ENCODE measurements at regions not wholly inside any gene's neighbourhood (a gene's known extent, or its start where the extent isn't known, plus 50 kb on each side); places are given as distances from the start of the nearest gene placed in this dataset.

DNA sequence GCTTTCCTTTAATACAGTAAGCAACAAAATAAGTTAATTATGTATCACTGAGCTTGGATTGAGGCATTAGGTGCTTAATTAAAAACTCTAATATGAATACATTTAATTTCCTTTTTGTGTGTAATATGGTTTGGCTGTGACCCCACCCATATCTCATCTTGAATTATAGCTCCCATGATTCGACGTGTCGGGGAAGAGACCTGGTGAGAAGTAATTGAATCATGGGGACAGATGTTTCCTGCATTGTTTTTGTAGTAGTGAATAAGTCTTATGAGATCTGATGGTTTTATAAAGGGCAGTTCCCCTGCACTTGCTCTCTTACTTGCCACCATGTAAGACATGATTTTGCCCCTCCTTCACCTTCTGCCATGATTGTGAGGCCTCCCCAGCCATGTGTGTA, 325.4 kb upstream of the CDH7 start:
- no peaks in the 10 kb centered on the region for H3K9me3 ChIP-seq (ENCODE audit: control insufficient read depth, insufficient read depth, low read depth, low read length)
- no peak overlapping the region for H3K4me3 ChIP-seq (replicated peaks in 1 of 4; ENCODE audit: control extremely low read depth in 1 of 4, insufficient read depth in 1 of 4, low read depth in 3 of 4, low read length in 4 of 4)
- no peak for DNase-seq (ENCODE audit: low read depth in 2 of 2)
- no peak overlapping the region for H3K27ac ChIP-seq (ENCODE audit: insufficient read depth, low read length)
- no peak for TF ChIP-seq EZH2 (IDR thresholded peaks at IDR 0.05; ENCODE audit: low read length, missing control alignments)
- TF ChIP-seq, protein P1, sequence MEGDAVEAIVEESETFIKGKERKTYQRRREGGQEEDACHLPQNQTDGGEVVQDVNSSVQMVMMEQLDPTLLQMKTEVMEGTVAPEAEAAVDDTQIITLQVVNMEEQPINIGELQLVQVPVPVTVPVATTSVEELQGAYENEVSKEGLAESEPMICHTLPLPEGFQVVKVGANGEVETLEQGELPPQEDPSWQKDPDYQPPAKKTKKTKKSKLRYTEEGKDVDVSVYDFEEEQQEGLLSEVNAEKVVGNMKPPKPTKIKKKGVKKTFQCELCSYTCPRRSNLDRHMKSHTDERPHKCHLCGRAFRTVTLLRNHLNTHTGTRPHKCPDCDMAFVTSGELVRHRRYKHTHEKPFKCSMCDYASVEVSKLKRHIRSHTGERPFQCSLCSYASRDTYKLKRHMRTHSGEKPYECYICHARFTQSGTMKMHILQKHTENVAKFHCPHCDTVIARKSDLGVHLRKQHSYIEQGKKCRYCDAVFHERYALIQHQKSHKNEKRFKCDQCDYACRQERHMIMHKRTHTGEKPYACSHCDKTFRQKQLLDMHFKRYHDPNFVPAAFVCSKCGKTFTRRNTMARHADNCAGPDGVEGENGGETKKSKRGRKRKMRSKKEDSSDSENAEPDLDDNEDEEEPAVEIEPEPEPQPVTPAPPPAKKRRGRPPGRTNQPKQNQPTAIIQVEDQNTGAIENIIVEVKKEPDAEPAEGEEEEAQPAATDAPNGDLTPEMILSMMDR (conservative IDR thresholded peaks at IDR 0.05 in 1 of 2, IDR thresholded peaks at IDR 0.05 in 1 of 2; ENCODE audit: low read depth in 1 of 2, low read length in 2 of 2): no peak
- no peaks in the 10 kb centered on the region for H3K27me3 ChIP-seq (ENCODE audit: control insufficient read depth, insufficient read depth, low read length)
- H2AFZ ChIP-seq (ENCODE audit: low read length): no peak overlapping the region
- no peaks in the 10 kb centered on the region for H4K20me1 ChIP-seq (ENCODE audit: control insufficient read depth, extremely low read depth, insufficient read depth, low read length)
- no peaks in the 10 kb centered on the region for H3K36me3 ChIP-seq (ENCODE audit: control insufficient read depth, insufficient read depth, low read length)
- no peak overlapping the region for H3K9ac ChIP-seq (ENCODE audit: insufficient read depth, low read length)
- H3K79me2 ChIP-seq (ENCODE audit: control insufficient read depth, insufficient read depth, low read length): no peaks in the 10 kb centered on the region
- no peak overlapping the region for H3K4me2 ChIP-seq (ENCODE audit: extremely low read depth, insufficient read depth, low read length)
- H3K4me1 ChIP-seq (ENCODE audit: control insufficient read depth, extremely low read depth, insufficient read depth, low read length): no peaks in the 10 kb centered on the region

DNA sequence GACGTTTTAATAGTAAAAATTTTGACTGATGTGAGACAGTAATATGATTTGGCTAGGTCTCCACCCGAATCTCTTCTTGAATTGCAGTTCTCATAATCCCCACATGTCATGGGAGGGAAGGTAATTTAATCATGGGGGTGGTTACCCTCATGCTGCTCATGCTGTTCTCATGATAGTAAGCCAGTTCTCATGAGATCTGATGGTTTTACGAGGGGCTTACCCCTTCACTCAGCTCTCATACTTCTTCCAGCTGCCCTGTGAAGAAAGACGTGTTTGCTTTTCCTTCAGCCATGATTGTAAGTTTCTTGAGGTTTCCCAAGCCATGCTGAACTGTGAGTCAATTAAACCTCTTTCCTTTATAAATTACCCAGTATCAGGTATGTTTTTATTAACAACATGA, 327.0 kb upstream of the CDH7 start:
- TF ChIP-seq, protein P1 (conservative IDR thresholded peaks at IDR 0.05 in 1 of 2, IDR thresholded peaks at IDR 0.05 in 1 of 2; ENCODE audit: low read depth in 1 of 2, low read length in 2 of 2): no peak
- no peak for TF ChIP-seq EZH2 (IDR thresholded peaks at IDR 0.05; ENCODE audit: low read length, missing control alignments)
- no peak for DNase-seq (ENCODE audit: low read depth in 2 of 2)
- no peaks in the 10 kb centered on the region for H4K20me1 ChIP-seq (ENCODE audit: control insufficient read depth, extremely low read depth, insufficient read depth, low read length)

DNA sequence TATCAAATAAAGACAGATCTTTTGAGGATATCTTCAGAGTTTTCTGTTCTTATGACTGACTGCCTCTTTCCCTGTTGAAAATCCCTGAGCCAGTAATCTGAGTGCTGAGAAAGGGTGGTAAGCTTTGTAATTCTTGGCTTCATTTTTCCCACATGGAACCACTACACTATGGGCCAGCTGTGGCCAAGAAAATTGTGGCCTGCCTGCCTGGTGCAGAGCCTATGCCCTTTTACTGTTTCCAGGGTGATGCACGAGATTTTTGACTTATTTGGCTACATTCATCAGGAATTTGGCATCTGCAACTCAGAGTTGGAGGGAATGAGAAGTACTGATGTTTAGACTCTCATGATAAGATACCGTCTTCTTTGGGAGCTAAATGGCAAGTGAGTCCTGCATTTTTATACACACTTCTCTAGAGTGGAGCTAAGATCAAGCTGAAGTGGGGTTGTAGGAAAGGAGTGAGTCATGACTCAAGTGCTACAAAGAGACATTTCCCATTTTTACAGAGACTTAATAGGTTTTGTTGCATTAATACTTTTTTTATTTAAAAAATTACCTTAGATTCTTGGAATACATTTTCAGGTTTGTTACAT, 328.2 kb upstream of the CDH7 start:
- Histone ChIP-seq H3K4me3 (replicated peaks in 1 of 4; ENCODE audit: control extremely low read depth in 1 of 4, insufficient read depth in 1 of 4, low read depth in 3 of 4, low read length in 4 of 4) (no peak overlapping the region), H3K27ac (ENCODE audit: insufficient read depth, low read length) (no peak overlapping the region)

More for the DNA sequence above, 327.0 kb upstream of the CDH7 start:
- Histone ChIP-seq H3K9me3 (ENCODE audit: control insufficient read depth, insufficient read depth, low read depth, low read length) (no peaks in the 10 kb centered on the region), H3K27ac (ENCODE audit: insufficient read depth, low read length) (no peak overlapping the region), H3K27me3 (ENCODE audit: control insufficient read depth, insufficient read depth, low read length) (no peaks in the 10 kb centered on the region), H3K79me2 (ENCODE audit: control insufficient read depth, insufficient read depth, low read length) (no peaks in the 10 kb centered on the region), H3K4me2 (ENCODE audit: extremely low read depth, insufficient read depth, low read length) (no peak overlapping the region), H3K4me3 (replicated peaks in 1 of 4; ENCODE audit: control extremely low read depth in 1 of 4, insufficient read depth in 1 of 4, low read depth in 3 of 4, low read length in 4 of 4) (no peak overlapping the region), H3K4me1 (ENCODE audit: control insufficient read depth, extremely low read depth, insufficient read depth, low read length) (no peaks in the 10 kb centered on the region), H3K36me3 (ENCODE audit: control insufficient read depth, insufficient read depth, low read length) (no peaks in the 10 kb centered on the region), H2AFZ (ENCODE audit: low read length) (no peak overlapping the region), H3K9ac (ENCODE audit: insufficient read depth, low read length) (no peak overlapping the region)

More for the DNA sequence above, 328.2 kb upstream of the CDH7 start:
- H3K4me2 ChIP-seq (ENCODE audit: extremely low read depth, insufficient read depth, low read length): no peak overlapping the region
- H3K36me3 ChIP-seq (ENCODE audit: control insufficient read depth, insufficient read depth, low read length): no peaks in the 10 kb centered on the region
- H2AFZ ChIP-seq (ENCODE audit: low read length): no peak overlapping the region
- no peak for TF ChIP-seq EZH2 (IDR thresholded peaks at IDR 0.05; ENCODE audit: low read length, missing control alignments)
- TF ChIP-seq, protein P1 (conservative IDR thresholded peaks at IDR 0.05 in 1 of 2, IDR thresholded peaks at IDR 0.05 in 1 of 2; ENCODE audit: low read depth in 1 of 2, low read length in 2 of 2): no peak
- no peaks in the 10 kb centered on the region for H4K20me1 ChIP-seq (ENCODE audit: control insufficient read depth, extremely low read depth, insufficient read depth, low read length)
- no peaks in the 10 kb centered on the region for H3K4me1 ChIP-seq (ENCODE audit: control insufficient read depth, extremely low read depth, insufficient read depth, low read length)
- no peak overlapping the region for H3K9ac ChIP-seq (ENCODE audit: insufficient read depth, low read length)
- DNase-seq (ENCODE audit: low read depth in 2 of 2): no peak
- H3K27me3 ChIP-seq (ENCODE audit: control insufficient read depth, insufficient read depth, low read length): no peaks in the 10 kb centered on the region
- H3K79me2 ChIP-seq (ENCODE audit: control insufficient read depth, insufficient read depth, low read length): no peaks in the 10 kb centered on the region
- no peaks in the 10 kb centered on the region for H3K9me3 ChIP-seq (ENCODE audit: control insufficient read depth, insufficient read depth, low read depth, low read length)

Data from fibroblast of lung (primary cell).